ENCODE measurements at regions not wholly inside any gene's neighbourhood (a gene's known extent, or its start where the extent isn't known, plus 50 kb on each side); places are given as distances from the start of the nearest gene placed in this dataset.

- TF ChIP-seq CTCF (IDR thresholded peaks at IDR 0.05) (no peak), EP300 (IDR thresholded peaks at IDR 0.05) (no peak), POLR2AphosphoS5 (IDR thresholded peaks at IDR 0.05) (no peak)
These were observed 199.2 kb downstream of the OTOL1 start for GRCh38 chr3:161695811-161696210.
